AG08396 (cell line): ENCODE measurements at regions not wholly inside any gene's neighbourhood (a gene's known extent, or its start where the extent isn't known, plus 50 kb on each side); places are given as distances from the start of the nearest gene placed in this dataset.
"Not testable (repeated sequence)": the region's sequence is repeated elsewhere in the genome, so short reads cannot be mapped to it uniquely, and the experiment has no call there.

Experiments used
- DNase-seq: peaks from one replicate; pipeline ENCODE4 v3.0.0; 2012; ENCODE audit warnings: low spot score, mixed read lengths

DNA sequence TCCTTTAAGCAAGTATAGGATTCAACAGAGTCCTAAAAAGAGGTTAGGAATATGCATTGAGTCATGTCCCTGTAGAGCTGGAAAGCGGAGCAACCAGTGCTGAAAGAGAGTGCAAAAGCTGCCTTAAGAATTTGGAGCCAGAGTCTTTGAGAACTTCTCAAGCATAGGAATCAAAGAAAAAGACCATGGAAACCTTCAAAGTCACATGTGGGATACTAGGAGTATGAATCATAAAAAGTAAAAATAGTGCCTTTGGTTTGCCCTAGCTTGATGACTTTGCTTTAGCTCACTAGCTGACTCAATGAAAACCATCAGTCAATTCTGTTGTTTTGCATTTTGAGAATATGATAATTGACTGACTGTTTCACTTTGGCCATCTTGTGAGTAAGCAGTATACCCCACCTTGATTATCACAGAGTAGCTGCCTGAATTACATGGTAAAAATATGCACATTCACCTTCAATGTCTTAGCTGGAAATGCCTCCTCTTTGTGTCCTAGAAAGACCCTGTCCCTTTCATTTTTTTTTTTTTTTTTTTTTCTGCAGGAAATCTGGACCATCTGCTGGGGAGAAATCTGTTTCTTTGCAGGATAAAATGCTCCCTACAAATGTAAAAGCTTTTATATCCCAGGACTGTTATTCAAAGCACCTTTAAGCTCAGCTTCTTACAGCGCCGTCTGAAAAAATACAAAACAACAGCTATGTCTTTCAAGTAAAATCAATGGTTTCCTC, 248.6 kb upstream of the KRR1 start:
- peak; percentile 39 for DNase-seq

DNA sequence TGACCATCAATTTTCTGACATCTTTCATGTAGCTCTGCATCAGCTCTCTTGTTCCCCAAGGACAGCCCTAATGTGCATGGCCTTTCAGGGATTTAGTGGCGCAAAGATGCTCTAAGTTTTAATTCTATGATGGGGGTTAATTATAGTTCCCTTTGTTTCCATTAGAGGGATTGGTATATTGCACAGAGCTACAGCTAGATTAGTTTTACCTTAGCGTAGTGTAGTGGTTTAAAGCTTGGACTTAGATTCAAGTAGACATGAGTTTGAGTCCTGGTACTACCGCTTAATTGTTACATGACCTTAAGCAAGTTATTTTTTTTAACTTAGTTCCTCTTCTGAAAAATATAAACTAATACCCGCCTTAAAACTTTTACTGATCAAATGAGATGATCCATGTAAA, 247.8 kb upstream of the KRR1 start:
- DNase-seq = no peak

DNA sequence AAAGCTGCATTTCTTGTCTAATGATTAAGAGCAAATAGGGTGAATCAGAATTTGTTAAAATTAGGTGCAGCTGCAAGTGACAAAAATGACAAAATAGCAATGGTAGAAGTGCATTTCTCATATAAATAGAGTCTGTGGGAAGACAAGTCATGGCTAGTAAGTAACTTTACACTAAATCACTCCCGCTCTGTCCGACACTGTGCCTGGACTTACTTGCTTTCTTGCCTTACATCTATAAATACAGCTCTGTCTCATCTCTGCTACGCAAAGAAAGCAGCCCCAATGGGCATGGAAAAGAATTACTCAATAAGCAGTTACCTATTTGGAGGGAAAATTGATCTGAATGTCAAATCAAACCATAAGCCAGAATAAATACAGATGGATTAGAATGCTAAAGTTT, 245.4 kb upstream of the KRR1 start:
- DNase-seq = no peak

DNA sequence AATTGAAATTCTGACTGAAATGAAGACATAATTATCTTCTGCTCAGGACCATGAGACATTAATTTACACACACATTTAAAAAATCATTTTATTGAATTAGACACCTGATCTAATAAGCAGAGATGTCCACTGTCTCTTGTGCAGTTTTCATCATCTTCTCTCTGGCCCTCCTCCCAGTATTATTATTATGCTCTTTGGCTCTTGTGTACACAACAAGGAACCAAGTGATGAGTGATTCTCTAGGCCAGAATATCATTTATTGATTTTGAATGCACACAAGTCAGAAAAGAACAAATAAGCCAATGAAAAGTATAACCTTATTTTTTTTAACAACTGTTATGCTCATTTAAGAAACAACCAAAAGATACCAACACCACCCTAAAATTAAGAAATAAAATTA, 244.7 kb upstream of the KRR1 start:
- DNase-seq = no peak

DNA sequence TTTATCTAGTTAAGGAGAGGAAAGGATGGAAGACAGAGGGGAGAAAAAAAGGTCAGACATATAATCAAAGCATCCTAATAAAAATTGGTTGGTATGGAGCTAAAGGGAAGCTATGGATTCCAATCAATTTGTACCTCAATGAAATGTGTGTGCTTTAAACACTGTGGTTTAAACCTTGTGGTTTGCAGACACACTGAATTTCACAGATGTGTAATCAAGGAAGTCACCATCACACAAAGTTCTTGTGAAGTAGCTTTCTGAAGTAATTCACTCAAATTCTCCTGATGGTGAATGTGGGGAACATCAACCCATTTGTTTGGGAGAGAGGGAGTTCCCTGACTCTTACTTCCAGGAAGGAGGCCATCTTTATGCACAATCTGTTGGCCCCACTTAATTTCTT, 243.3 kb upstream of the KRR1 start:
- no peak for DNase-seq

DNA sequence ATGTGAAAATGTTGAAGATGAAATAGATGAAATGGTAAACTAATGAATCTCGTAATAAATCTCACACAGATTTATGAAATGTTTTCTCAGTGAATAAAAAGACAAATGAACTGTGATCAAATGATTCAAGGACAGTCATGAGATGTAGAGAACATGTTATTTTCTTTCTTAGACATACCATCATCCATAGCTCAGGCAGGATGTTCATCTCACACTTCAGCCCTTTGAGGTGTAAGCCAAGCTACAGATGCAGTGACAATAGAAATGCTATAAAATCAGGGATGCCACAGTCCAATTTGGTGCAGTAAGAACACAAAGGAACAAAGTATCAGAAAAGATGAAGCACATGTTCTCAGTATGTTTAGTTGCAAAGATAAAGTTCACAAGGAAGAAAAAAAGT, 242.7 kb upstream of the KRR1 start:
- DNase-seq = no peak

DNA sequence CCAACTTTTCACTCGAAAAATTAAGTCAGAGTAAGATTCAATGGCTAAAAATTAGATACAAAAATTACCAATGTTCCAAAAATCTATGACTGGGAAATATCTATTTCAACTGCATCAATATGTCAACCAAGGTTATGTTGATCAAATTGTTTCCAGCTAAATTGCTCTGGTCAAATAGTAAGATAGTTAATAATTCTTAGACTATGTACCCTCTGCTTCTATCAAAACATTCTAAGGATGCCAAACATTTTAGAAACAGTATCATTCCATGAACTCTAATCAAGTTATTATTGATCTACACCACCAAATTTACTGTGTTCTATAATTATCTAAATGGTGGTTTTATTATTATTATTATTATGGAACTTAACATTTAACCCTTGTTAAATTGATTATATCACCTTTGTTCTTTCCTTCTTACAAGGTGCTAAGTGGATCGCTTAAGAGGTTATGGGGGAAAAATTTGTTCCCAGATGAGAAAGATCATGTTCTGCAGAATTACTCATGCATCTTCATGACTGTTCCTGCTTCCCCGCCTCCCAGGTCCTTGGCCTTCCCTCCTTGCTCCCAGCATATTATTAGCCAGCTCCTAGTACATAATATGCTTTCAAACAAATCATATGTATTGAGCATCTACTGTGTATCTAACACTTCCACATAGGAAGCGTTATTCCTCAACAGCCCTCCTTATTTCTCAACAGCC, 240.5 kb upstream of the KRR1 start:
- DNase-seq = no peak

DNA sequence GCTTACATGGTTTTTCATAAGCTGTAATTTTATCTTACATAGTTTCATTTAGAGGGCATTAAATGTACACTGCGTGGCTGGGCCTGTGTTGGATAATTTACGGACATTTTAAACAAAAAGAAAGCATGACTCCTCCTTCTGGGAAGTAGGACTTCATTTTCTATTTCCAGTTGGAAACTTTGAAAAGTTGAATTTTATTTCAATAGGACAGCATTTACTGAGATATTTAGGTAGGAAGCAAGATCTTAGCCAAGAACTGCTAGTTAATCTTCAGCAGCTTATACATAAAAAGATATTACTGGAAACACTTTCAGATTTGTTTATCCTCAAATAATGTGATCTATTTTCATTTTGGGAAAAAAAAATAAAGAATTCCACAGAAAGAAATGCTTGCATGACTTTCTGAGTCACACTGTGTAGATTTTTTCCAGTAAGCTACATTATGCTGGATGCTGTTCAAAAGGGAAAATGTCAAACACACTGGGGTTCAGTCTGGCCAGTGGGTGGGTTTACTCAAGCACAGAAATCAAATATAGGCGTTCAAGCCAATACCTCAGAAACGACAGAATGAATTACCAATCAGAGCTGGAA, 239.4 kb upstream of the KRR1 start:
- DNase-seq = peak; percentile 49

DNA sequence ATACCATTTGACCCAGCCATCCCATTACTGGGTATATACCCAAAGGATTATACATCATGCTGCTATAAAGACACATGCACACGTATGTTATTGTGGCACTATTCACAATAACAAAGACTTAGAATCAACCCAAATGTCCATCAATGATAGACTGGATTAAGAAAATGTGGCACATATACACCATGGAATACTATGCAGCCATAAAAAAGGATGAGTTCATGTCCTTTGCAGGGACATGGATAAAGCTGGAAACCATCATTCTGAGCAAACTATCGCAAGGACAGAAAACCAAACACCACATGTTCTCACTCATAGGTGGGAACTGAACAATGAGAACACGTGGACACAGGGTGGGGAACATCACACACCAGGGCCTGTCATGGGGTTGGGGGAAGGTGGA, 237.6 kb upstream of the KRR1 start:
- DNase-seq = not testable (repeated sequence)

DNA sequence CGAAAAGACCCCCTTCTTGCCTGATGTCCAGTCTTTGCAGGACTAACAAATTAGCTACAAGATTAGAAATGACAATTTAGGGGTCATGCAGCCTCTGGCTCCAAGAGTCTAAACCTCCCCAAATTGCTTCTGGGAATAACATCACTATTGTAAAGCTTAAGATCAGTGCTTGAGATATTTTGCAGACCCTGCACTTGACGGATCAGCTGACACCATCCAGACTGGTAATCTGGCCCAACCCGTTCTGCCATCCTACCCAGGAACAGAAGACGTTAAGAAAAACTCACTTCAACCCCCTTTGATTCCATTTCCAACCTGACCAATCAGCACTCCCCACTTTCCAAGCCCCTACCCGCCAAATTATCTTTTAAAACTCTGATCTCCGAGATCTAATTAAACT, 236.7 kb upstream of the KRR1 start:
- DNase-seq = no peak

DNA sequence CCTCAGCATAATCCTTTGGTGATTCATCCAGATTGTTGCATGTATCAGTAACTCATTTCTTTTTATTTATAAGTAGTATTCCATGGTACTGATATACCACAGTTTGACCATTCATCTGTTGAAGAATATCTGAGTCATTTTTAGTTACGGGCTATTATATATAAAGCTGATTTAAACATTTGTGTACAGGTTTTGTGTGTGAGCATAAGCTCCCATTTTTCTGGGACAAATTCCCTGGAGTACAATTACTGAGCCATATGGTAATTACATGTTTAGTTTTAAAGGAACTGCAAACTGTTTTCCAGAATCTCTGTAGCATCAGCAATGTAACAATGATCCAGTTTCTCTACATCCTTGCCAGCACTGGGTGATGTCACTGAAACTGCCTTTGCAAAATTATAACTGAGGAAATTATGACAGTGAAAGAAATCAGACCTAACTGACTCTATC, 236.2 kb upstream of the KRR1 start:
- DNase-seq = no peak

DNA sequence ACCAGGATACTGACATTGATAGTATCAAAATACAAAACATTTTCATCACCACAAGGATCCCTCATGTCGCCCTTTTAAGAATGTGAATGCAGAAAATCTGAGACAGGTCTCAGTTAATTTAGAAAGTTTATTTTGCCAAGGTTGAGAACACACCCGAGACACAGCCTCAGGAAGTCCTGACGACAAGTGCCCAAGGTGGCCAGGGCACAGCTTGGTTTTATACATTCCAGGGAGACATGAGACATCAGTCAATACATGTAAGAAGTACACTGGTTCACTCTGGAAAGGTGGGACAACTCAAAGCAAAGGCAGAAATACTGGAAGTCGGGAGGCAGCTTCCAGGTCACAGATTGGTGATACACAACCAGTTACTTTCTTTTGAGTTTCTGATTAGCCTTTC, 235.2 kb upstream of the KRR1 start:
- no peak for DNase-seq

DNA sequence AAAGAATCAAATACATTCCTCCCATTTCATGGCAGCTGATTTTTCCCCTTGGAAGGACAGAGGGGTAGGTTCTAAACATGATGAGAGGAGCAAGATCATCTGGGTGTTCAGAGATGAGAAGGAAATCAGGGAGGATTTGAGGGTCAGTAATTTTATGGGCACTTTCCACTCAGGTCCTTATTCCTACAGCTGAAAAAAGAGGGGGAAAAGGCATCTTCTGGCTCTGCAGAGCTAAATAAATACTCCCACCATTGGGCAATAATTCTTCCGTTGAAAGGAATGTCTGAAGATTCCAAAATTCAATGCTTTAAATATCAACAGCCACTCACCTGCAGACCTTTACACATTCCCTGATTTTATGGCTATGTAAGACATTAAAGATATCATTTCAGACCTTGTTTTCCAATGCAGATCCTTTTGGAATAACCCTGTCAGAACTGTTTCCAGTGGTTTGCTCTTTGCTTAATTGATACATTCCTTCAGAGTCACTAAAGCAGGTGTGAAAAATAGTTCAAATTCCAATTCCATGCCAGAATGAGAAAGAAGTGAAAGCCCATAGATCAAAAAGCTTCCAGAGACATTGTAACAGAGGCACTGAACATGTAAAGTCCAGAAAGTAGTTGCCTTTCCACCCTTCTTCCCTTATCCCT, 233.3 kb upstream of the KRR1 start:
- no peak for DNase-seq

DNA sequence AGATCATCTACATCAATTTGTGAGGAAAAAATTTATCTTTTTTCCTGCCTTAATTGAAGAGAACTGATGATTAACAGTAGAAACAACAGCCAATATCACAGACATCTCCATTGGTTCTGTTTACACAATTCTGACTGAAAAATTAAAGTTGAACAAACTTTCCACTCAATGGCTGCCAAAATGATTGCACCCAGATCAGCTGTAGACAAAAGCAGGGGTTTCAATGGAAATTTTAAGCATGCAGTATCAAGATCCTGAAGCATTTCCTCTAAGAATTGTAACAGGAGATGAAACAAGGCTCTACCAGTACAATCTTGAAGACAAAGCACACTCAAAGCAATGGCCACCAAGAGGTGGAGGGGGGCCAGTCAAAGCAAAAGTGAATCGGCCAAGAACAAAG, 231.6 kb upstream of the KRR1 start:
- DNase-seq = no peak

DNA sequence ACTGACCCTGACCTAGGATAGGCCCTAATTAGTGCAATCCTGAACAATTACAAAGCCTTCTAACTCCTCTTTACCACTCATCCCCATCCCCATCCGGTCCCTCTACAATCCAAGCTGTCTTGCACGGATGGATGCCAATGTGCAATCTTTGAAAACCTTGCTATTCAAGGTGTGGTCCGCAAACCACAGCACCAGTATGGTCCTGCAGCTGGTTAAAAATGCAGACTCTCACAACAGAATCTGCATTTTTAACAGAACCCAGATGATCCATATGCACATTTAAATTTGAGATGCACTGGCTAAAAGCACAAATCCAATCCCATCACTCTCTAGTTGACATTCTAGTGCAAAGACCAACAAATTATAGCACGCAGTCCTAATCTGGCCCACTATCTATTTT, 230.6 kb upstream of the KRR1 start:
- DNase-seq = no peak

DNA sequence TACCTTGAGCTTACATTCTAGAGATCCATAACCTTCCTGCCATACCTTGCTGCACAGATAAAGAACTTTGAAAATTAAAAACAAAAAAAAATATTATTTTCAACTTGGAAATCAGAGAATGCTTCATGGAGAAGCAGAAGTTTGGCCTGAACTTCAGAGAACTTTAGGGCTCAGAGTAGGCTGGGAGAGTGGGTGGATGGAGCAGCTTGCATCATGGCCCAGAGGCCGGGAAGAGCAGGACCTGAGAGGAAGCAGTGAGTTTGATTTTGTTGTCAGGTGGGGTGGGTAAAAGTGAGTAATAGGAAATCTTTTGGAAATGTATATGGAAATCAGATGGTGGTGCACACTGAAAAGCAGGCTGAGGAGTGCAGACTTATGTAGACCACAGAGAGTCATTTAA, 228.5 kb upstream of the KRR1 start:
- no peak for DNase-seq

DNA sequence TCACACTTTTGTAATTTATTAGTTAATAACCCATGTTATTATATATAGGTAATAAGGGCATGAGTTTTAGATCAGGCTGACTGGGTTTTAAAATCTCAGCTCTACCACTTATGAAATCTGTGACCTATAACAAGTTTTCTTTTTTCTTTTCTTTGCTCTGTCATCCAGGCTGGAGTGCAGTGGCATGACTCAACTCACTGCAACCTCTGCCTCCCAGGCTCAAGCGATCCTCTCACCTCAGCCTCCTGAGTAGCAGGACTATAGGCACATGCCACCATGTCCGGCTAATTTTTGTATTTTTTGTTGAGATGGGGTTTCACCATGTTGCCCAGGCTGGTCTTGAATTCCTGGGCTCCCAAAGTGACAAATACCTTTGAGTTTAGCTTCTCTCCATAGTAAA, 227.7 kb upstream of the KRR1 start:
- DNase-seq = not testable (repeated sequence)

DNA sequence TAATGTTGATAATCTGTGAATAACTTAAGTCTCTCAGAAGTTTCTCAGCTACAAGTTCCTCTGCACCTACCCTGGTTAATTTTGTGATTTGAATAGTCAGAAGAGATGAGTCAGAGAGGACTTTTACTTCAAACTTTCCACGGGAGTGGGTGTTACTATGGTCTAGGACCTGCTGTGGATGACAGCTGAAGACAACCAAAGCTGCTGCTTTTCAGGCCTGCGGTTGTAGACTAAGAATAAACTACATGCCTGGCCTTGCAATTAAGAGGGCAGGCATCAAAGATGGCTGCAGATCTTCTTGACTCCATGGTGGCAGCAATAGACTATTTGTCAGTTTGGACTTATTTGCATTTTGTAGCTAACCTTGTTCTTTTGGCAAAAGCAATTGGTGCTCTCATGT, 227.1 kb upstream of the KRR1 start:
- DNase-seq = no peak

DNA sequence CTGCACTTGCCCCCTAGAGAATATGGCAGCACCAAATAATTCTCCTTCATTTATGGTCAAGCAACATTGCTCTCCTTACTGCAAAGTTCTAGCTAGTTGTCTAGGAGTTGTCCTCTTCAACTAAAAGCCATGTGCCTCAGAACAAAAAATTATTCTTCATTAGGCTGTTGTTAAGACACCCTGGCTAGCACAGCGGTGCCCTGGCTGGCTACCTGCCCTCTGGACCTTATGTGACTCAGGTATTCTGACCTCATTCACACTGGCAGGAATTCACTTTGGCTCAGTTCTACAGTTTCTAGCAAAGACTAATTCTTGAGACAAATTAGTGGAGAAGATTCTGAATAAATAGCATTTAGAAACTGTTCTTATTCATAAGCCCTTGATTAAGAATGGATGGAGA, 224.4 kb upstream of the KRR1 start:
- no peak for DNase-seq

DNA sequence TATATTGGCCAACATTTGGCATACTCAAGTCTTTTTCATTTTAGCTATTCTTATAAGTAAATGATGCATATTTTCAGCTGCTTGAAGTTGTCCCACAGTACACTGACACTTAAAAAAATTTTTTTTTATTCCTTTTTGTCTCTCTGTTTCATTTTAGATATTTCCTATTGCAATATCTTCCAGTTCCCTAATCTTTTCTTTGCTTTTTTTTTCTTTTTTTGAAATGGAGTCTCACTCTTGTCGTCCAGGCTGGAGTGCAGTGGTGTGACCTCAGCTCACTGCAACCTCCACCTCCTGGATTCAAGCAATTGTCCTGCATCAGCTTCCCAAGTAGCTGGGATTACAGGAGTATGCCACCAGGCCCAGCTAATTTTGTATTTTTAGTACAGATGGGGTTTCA, 217.4 kb upstream of the KRR1 start:
- no peak for DNase-seq

DNA sequence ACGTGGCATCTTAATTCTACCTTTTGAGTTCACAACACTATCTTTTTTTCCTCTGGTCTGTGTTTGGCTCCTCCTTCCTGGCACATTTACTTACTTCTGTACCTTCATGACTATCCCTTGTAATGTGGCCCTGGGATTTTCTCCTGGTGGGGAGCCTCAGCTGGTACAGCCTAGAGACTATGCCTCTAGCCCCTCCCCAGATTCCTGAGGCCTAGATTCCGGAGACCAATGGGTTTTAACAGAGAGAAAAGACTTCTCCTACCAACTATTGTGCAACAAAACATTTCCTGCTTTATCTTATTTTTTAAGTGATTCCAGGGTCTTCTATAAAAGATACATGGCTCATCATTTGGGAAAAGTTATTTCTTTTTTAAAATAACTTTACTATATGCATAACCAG, 216.2 kb upstream of the KRR1 start:
- no peak for DNase-seq

DNA sequence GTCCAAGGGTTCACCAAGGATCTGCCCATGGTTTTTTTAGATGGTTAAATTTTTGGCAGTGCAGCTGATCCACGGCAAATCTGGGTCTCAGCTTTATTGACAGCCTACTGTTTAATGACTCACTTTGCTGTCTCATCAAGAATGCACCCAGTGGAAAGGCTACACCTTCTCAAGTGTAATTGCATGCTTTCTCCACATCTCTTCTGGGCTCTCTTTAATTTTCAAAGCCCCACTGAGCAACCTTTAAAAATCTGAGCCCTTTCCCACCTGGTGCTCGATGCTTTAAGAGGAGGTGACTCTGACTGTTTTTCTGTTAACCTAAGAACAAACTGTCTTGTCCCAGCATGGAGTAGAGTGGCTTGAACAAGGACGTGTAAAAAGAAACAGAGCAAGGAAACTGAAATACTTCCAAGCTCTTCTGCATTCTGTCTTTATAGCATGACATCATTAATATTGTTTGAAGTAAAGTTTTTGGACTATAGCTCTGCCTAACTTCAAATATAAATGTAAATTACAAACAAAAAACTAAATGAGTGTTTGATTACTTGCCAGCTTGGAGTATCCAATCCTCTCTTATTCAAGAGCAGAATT, 214.2 kb upstream of the KRR1 start:
- DNase-seq = peak; percentile 29

DNA sequence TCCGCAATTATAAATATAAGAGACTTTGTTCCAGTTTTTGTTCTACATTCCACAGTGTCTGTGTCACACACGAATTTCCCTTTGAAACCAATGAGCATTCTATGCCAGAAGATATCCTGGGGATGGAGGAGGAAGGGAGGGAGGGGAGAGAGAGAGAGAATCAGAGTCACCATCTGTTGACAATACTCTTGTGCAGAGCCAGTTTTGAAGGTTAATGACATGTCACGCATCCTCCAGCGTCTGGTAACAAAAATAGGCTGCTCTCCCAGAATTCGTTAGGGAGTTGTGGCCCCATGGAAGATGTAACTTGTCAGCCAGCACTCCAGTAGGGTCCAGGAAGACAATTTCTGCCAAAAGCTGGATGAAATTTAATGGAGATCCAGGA, 213.5 kb upstream of the KRR1 start:
- peak; percentile 53 for DNase-seq
